Karpas-422 (cell line): ENCODE measurements at regions not wholly inside any gene's neighbourhood (a gene's known extent, or its start where the extent isn't known, plus 50 kb on each side); places are given as distances from the start of the nearest gene placed in this dataset.

Experiments used
- DNase-seq: peaks from one replicate; pipeline ENCODE4 v3.0.0-alpha.2; 2015
- H2AFZ ChIP-seq: fragments of 200-600 bp; sonication (generic); 2 replicates; pipeline ENCODE4 v1.6.1; 2014; ENCODE audit warnings: antibody characterized with exemption, low read length, mixed read lengths
- H3K27ac ChIP-seq: fragments of 200-600 bp; sonication (generic); 2 replicates; pipeline ENCODE4 v1.5.1; 2014; ENCODE audit warnings: mild to moderate bottlenecking, low read length, moderate library complexity
- H3K27me3 ChIP-seq: fragments of 200-600 bp; sonication (generic); 2 replicates; pipeline ENCODE4 v1.6.1; 2014; ENCODE audit warnings: low read length, mixed read lengths
- H3K36me3 ChIP-seq: fragments of 200-600 bp; sonication (generic); 2 replicates; pipeline ENCODE4 v1.6.1; 2014; ENCODE audit warnings: low read length, mixed read lengths; ENCODE audit not compliant: insufficient read depth
- H3K4me1 ChIP-seq: fragments of 200-600 bp; sonication (generic); 2 replicates; pipeline ENCODE4 v1.6.1; 2014; ENCODE audit warnings: mild to moderate bottlenecking, low read length, mixed read lengths
- H3K4me2 ChIP-seq: fragments of 200-600 bp; sonication (generic); 2 replicates; pipeline ENCODE4 v1.6.1; 2014; ENCODE audit warnings: low read length, low read depth, mild to moderate bottlenecking; ENCODE audit not compliant: poor library complexity, severe bottlenecking
- H3K4me3 ChIP-seq: fragments of 200-600 bp; sonication (generic); 2 replicates; pipeline ENCODE4 v1.5.1; 2014; ENCODE audit warnings: mild to moderate bottlenecking, antibody characterized with exemption, low read length, mixed read lengths
- H3K79me2 ChIP-seq: fragments of 200-600 bp; sonication (generic); 2 replicates; pipeline ENCODE4 v1.6.1; 2014; ENCODE audit warnings: mild to moderate bottlenecking, low read length, mixed read lengths
- H3K9ac ChIP-seq: fragments of 200-600 bp; sonication (generic); 2 replicates; pipeline ENCODE4 v1.6.0; 2014; ENCODE audit warnings: low read length
- H3K9me2 ChIP-seq: fragments of 200-600 bp; sonication (generic), shearing (Covaris generic); replicated peaks from 2 replicates; pipeline ENCODE4 v1.6.0; 2014; ENCODE audit warnings: mild to moderate bottlenecking, low read length, moderate library complexity; ENCODE audit not compliant: insufficient read depth
- H3K9me3 ChIP-seq: fragments of 300-700, 200-600 bp; sonication (generic); 2 replicates; pipeline ENCODE4 v1.6.1; 2014; ENCODE audit warnings: low read length, mixed read lengths
- H4K20me1 ChIP-seq: fragments of 200-600 bp; sonication (generic); 2 replicates; pipeline ENCODE4 v1.6.1; 2014; ENCODE audit warnings: mild to moderate bottlenecking, antibody characterized with exemption, low read length, low read depth; ENCODE audit not compliant: insufficient read depth

DNA sequence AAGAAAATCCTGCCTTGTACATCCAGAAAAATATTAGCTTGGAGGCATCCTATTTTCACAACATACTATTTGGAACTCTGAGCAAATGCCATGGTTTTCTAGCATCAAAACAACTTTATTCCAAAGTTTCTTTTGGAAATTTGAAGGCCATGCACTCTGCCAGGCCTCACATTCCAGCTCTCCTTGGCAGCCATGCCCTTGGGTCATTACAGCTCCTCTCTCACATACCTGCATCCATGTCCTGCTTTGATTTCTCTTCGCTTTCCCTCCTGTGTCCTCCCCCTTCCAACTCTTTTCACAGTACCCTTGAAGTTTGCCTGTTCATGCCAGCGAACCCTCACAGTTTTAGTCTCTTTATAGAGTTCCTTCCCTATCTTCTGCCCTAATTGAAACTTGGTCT lies 70.9 kb upstream of the TPRG1 start:
- DNase-seq, result no peak
- no peaks in the 10 kb centered on the region for H3K9me3 ChIP-seq
- no peaks in the 10 kb centered on the region for H3K36me3 ChIP-seq
- no peak overlapping the region for H3K9ac ChIP-seq
- H3K79me2 ChIP-seq, result no peaks in the 10 kb centered on the region
- no peaks in the 10 kb centered on the region for H3K27me3 ChIP-seq
- H4K20me1 ChIP-seq, result no peaks in the 10 kb centered on the region
- H3K27ac ChIP-seq, result no peak overlapping the region
- H3K4me1 ChIP-seq, result no peaks in the 10 kb centered on the region
- H2AFZ ChIP-seq, result no peak overlapping the region
- H3K4me3 ChIP-seq, result no peak overlapping the region
- H3K4me2 ChIP-seq, result no peak overlapping the region
- no peaks in the 10 kb centered on the region for H3K9me2 ChIP-seq

DNA sequence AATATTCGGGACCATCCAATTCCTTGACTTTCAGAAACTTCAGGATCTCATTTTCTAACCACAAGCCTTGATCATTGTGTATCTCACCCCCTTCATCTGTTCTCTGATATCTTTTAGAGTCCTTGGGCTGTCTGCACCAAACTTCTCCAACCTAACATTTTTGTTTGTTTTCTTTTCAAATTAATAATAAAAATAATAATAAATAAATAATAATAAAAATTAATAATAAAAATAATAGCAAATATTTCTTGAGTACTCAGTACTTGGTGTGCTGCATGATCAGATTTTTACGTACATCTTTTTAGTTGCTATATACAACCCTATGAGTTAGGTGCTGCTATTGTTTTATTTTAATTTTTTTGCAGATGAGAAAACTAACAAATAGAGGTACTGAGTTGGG lies 70.2 kb upstream of the TPRG1 start:
- no peaks in the 10 kb centered on the region for H4K20me1 ChIP-seq
- H3K36me3 ChIP-seq, result no peaks in the 10 kb centered on the region
- H3K9ac ChIP-seq, result no peak overlapping the region
- no peaks in the 10 kb centered on the region for H3K27me3 ChIP-seq
- H3K4me2 ChIP-seq, result no peak overlapping the region
- H3K79me2 ChIP-seq, result no peaks in the 10 kb centered on the region
- DNase-seq, result no peak
- H3K9me2 ChIP-seq, result no peaks in the 10 kb centered on the region
- no peak overlapping the region for H2AFZ ChIP-seq
- no peak overlapping the region for H3K27ac ChIP-seq
- H3K4me3 ChIP-seq, result no peak overlapping the region
- H3K4me1 ChIP-seq, result no peaks in the 10 kb centered on the region
- H3K9me3 ChIP-seq, result no peaks in the 10 kb centered on the region

DNA sequence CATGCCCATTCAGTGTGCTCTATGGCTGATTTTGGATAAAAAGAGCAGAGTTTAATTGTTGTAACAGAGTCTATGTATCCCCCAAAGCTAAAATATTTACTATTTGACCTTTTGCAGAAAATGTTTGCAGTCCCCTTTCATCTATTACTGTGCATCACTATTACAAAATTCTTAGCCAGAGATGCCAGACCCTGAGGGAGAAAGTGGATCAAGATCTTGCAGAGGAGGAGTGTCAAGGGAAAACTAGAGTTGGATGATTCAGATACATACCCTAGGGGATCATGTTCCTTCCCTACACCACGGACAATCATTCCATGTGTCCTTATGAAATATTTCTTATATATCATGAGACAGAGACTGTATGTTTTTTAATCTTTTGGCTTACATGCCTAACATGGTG lies 68.6 kb upstream of the TPRG1 start:
- Histone ChIP-seq H3K27ac (no peak overlapping the region), H3K27me3 (0 out of 2 replicates have a peak, but pooled peaks cover 2% of the 10 kb centered on the region), H3K9me3 (no peaks in the 10 kb centered on the region), H3K9me2 (no peaks in the 10 kb centered on the region), H3K36me3 (no peaks in the 10 kb centered on the region), H3K79me2 (no peaks in the 10 kb centered on the region), H4K20me1 (no peaks in the 10 kb centered on the region), H3K4me1 (no peaks in the 10 kb centered on the region), H3K4me3 (no peak overlapping the region), H2AFZ (no peak overlapping the region), H3K4me2 (no peak overlapping the region), H3K9ac (no peak overlapping the region)
- DNase-seq, result no peak

DNA sequence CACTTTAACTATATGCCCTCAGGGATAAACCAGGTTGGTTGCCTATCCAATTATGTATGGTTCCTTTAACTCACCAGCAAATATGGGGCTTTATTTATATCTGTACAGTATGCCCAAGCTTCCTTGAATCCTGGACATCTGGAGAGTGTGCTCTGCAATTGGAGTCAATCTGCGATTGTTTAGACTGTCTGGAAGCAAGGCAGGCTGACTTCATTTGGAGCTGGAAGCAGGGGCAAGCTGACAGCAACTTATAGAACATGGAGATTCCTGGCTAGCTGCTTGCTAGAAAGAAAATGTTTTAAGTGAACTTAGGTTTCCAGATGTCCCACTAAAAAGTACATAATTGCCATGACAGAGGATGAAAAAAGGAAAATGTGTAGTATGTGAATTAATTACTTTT lies 63.7 kb upstream of the TPRG1 start:
- Histone ChIP-seq H3K27ac (no peak overlapping the region), H3K4me1 (no peaks in the 10 kb centered on the region), H3K36me3 (no peaks in the 10 kb centered on the region)

DNA sequence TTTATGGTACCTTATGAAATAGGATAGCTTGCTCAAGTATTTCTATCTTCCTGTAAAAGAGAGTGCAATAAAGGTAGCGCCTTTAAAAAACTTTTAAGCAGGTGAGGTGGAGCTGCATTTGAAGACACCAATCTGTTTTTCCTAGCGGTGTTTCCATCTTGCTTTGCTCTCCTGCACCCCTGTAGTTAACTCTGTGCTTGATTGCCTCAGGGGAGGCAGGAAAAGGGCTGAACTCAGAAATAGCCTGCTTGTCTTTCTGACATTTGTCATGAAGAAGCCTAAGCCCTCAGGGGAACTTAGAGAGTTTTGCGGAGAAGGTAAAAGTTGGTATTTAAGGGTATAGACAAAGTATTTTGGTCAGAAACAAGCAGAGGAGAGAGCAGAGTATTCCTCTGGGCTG lies 63.0 kb upstream of the TPRG1 start:
- Histone ChIP-seq H2AFZ (no peak overlapping the region), H3K4me1 (no peaks in the 10 kb centered on the region), H4K20me1 (no peaks in the 10 kb centered on the region), H3K9ac (no peak overlapping the region), H3K27me3 (0 out of 2 replicates have a peak, but pooled peaks cover 2% of the 10 kb centered on the region), H3K36me3 (no peaks in the 10 kb centered on the region), H3K79me2 (no peaks in the 10 kb centered on the region), H3K4me3 (no peak overlapping the region), H3K9me2 (no peaks in the 10 kb centered on the region), H3K4me2 (no peak overlapping the region), H3K9me3 (no peaks in the 10 kb centered on the region), H3K27ac (no peak overlapping the region)
- DNase-seq, result no peak

More for the DNA sequence above, 63.7 kb upstream of the TPRG1 start:
- no peak overlapping the region for H3K4me2 ChIP-seq
- 0 out of 2 replicates have a peak, but pooled peaks cover 2% of the 10 kb centered on the region for H3K27me3 ChIP-seq
- no peaks in the 10 kb centered on the region for H3K79me2 ChIP-seq
- no peak overlapping the region for H3K9ac ChIP-seq
- no peak overlapping the region for H3K4me3 ChIP-seq
- no peaks in the 10 kb centered on the region for H3K9me3 ChIP-seq
- no peak overlapping the region for H2AFZ ChIP-seq
- no peak for DNase-seq
- H3K9me2 ChIP-seq, result no peaks in the 10 kb centered on the region
- H4K20me1 ChIP-seq, result no peaks in the 10 kb centered on the region

DNA sequence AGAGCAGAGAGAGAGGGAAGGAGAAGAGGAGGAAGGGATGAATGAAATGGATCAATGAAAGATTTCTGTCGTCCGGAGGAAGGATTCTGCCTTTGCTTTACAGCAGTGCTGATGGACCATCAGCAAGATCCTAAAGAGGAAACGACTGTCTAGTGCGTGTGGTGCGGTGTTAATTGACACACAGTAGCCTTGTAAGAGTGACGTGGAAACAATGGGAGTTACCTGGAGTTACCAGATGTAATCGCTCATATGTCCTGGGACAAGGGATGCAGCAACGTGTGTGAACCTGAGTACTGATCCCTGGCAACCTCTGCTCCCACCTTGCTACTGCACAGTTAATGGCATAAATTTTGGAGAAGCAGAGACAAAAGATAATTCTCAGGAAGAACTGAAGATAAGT lies 62.6 kb upstream of the TPRG1 start:
- H3K4me3 ChIP-seq, result no peak overlapping the region
- H3K9me2 ChIP-seq, result no peaks in the 10 kb centered on the region
- no peaks in the 10 kb centered on the region for H3K79me2 ChIP-seq
- H3K4me2 ChIP-seq, result no peak overlapping the region
- H3K27me3 ChIP-seq, result 0 out of 2 replicates have a peak, but pooled peaks cover 2% of the 10 kb centered on the region
- no peak overlapping the region for H3K27ac ChIP-seq
- H2AFZ ChIP-seq, result no peak overlapping the region
- no peaks in the 10 kb centered on the region for H3K36me3 ChIP-seq
- DNase-seq, result no peak
- no peak overlapping the region for H3K9ac ChIP-seq
- no peaks in the 10 kb centered on the region for H4K20me1 ChIP-seq
- H3K4me1 ChIP-seq, result no peaks in the 10 kb centered on the region
- H3K9me3 ChIP-seq, result no peaks in the 10 kb centered on the region

DNA sequence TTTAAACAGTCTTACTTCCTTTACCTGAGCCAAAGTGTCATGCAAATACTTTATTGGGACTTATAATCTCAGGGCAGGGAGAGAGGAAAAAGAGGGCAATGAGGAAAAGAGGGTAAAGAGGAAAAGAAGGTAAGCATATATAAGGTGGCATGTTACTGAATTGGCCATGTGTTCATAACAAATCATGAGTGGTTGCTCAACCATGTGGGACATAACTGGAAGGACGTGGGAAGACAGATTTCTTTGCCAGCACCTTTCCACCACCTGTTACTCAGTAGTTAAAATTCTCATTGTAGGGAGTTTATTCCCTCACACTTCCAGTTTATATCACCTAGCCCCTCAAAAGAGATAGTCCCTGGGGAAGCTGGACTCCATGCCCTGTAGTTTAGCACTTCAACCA lies 54.7 kb upstream of the TPRG1 start:
- Histone ChIP-seq H3K27ac (no peak overlapping the region), H3K4me2 (no peak overlapping the region), H3K4me3 (no peak overlapping the region), H3K9me2 (no peaks in the 10 kb centered on the region), H2AFZ (no peak overlapping the region), H3K9ac (no peak overlapping the region), H3K9me3 (no peaks in the 10 kb centered on the region), H3K4me1 (no peaks in the 10 kb centered on the region), H4K20me1 (no peaks in the 10 kb centered on the region), H3K79me2 (no peaks in the 10 kb centered on the region), H3K27me3 (no peaks in the 10 kb centered on the region), H3K36me3 (no peaks in the 10 kb centered on the region)
- no peak for DNase-seq

DNA sequence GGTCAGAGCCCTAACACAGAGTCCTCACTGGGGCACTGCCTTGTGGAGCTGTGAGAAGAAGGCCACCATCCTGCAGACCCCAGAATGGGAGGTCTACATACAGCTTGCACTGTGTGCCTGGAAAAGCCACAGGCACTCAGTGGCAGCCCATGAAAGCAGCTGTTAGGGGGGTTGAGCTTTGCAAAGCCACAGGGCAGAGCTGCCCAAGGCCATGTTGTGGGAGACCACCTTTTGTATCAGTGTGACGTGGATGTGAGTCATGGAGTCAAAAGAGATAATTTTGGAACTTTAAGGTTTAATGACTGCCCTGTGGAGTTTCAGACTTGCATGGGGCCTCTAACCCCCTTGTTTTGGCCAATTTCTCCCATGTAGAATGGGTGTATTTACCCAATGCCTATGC lies 52.9 kb upstream of the TPRG1 start:
- no peaks in the 10 kb centered on the region for H3K79me2 ChIP-seq
- H3K9ac ChIP-seq, result no peak overlapping the region
- no peak overlapping the region for H3K27ac ChIP-seq
- H3K27me3 ChIP-seq, result no peaks in the 10 kb centered on the region
- no peak overlapping the region for H3K4me3 ChIP-seq
- H3K9me3 ChIP-seq, result no peaks in the 10 kb centered on the region
- no peaks in the 10 kb centered on the region for H4K20me1 ChIP-seq
- H3K36me3 ChIP-seq, result no peaks in the 10 kb centered on the region
- no peak for DNase-seq
- H3K9me2 ChIP-seq, result no peaks in the 10 kb centered on the region
- H3K4me1 ChIP-seq, result no peaks in the 10 kb centered on the region
- no peak overlapping the region for H2AFZ ChIP-seq
- no peak overlapping the region for H3K4me2 ChIP-seq

DNA sequence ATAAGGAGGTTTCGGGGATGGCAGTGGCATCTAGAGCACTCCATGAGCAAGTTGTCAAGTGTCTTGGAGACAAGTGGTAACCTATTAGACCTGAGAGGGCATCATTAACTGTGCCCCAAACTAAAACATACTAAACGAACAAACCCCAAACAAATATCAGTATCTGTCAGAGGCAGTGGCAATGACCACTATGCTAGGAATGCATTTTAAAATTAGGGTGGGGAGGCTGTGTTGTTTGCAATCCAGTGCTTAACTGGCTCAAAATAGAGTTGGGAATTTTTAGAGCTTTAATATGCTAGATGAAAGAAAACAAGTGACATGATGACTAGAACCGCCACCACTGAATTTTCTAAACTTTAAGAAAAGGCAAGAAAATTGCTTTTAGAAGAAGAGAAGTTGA lies 51.8 kb upstream of the TPRG1 start:
- Histone ChIP-seq H3K4me1 (no peaks in the 10 kb centered on the region), H3K4me2 (no peak overlapping the region), H3K79me2 (no peaks in the 10 kb centered on the region), H3K9me3 (no peaks in the 10 kb centered on the region), H4K20me1 (no peaks in the 10 kb centered on the region), H3K9me2 (no peaks in the 10 kb centered on the region), H3K27ac (no peak overlapping the region), H3K36me3 (no peaks in the 10 kb centered on the region), H3K27me3 (no peaks in the 10 kb centered on the region), H3K9ac (no peak overlapping the region), H2AFZ (no peak overlapping the region), H3K4me3 (no peak overlapping the region)
- DNase-seq, result no peak
